C4-2B (cell line): ENCODE measurements at regions not wholly inside any gene's neighbourhood (a gene's known extent, or its start where the extent isn't known, plus 50 kb on each side); places are given as distances from the start of the nearest gene placed in this dataset.

Experiments used
- CTCF ChIP-seq: fragments of 450-650 bp; conservative IDR thresholded peaks from 2 replicates; pipeline ENCODE4 v1.5.1; 2017; ENCODE audit warnings: mild to moderate bottlenecking
- ZFX ChIP-seq: fragments of 450-650 bp; IDR thresholded peaks from 2 replicates; pipeline ENCODE4 v1.6.1; 2017

GRCh38 chr2:215878476-215879063, 134.8 kb downstream of the MREG start:
- TF ChIP-seq CTCF (no peak), ZFX (no peak)
